B cell (primary cell): ENCODE measurements at regions not wholly inside any gene's neighbourhood (a gene's known extent, or its start where the extent isn't known, plus 50 kb on each side); places are given as distances from the start of the nearest gene placed in this dataset.

Experiments
- ATAC-seq: fragments of 200-7000 bp; cut with Tn5 transposase; one replicate; pipeline ENCODE4 v1.10.0; 2021; ENCODE audit warnings: low read depth, mild to moderate bottlenecking, moderate number of reproducible peaks, moderate library complexity
- CTCF ChIA-PET: fragments of 350-600 bp; sonication (Branson Sonifier 250); formaldehyde crosslinking; loops from one replicate; lab custom pipeline; 2021; ENCODE audit warnings: antibody characterized with exemption, inconsistent platforms; lab: Charles Lee
- POLR2A ChIA-PET: fragments of 350-600 bp; sonication (Branson Sonifier 250); formaldehyde crosslinking; loops from one replicate; lab custom pipeline; 2021; ENCODE audit warnings: antibody characterized with exemption; lab: Charles Lee
- DNase-seq: peaks from one replicate; pipeline ENCODE4 v3.0.0; 2013
- H2AFZ ChIP-seq: 2 replicates; pipeline ENCODE4 v1.6.1; 2012; ENCODE audit warnings: mild to moderate bottlenecking, low read depth, low read length; ENCODE audit not compliant: insufficient read depth, poor library complexity, severe bottlenecking
- H3K27ac ChIP-seq, 2 donors: 1 replicate in 1 of 2; 2 replicates in 1 of 2; pipeline ENCODE4 v1.5.1; 2012 to 2013; ENCODE audit warnings: low read length in 2 of 2, mild to moderate bottlenecking in 2 of 2, moderate library complexity in 1 of 2
- H3K27me3 ChIP-seq, 4 experiments: fragments of 200-600 bp in 1 of 4; sonication (generic) in 1 of 4; replicated peaks in 1 of 4; 1 replicate in 2 of 4; 2 replicates in 2 of 4; pipeline versions ENCODE4 v1.6.1 to v1.7.0; 2013 to 2016; ENCODE audit warnings: low read length in 3 of 4, mild to moderate bottlenecking in 2 of 4, mixed read lengths in 1 of 4, moderate library complexity in 1 of 4; ENCODE audit not compliant: insufficient read depth in 4 of 4, control insufficient read depth in 3 of 4; ENCODE audit errors: control extremely low read depth in 1 of 4
- H3K36me3 ChIP-seq, 2 experiments: replicated peaks in 1 of 2; 1 replicate in 1 of 2; 2 replicates in 1 of 2; pipeline versions ENCODE4 v1.6.1 to v1.7.1; 2013; ENCODE audit warnings: low read length in 1 of 2; ENCODE audit not compliant: insufficient read depth in 2 of 2, control insufficient read depth in 1 of 2; ENCODE audit errors: control extremely low read depth in 1 of 2, extremely low read depth in 1 of 2
- H3K4me1 ChIP-seq, 2 donors: fragments of 200-600 bp in 1 of 2; sonication (generic) in 1 of 2; 1 replicate in 1 of 2; 2 replicates in 1 of 2; pipeline versions ENCODE4 v1.5.1 to v1.6.1; 2013 to 2017; ENCODE audit warnings: low read length in 2 of 2; ENCODE audit not compliant: control insufficient read depth in 2 of 2, insufficient read depth in 2 of 2
- H3K4me2 ChIP-seq: replicated peaks from 2 replicates; pipeline ENCODE3; 2012; ENCODE audit warnings: mild to moderate bottlenecking, low read depth, low read length; ENCODE audit not compliant: poor library complexity, severe bottlenecking
- H3K4me3 ChIP-seq, 5 experiments: fragments of 200-600 bp in 1 of 5; sonication (generic) in 1 of 5; 1 replicate in 3 of 5; 2 replicates in 2 of 5; pipeline versions ENCODE4 v1.5.1 to v1.7.0; 2011 to 2016; ENCODE audit warnings: low read length in 4 of 5, mild to moderate bottlenecking in 4 of 5, low read depth in 2 of 5, control low read depth in 1 of 5, moderate library complexity in 1 of 5; ENCODE audit not compliant: insufficient read depth in 1 of 5; ENCODE audit errors: control extremely low read depth in 1 of 5, extremely low read depth in 1 of 5
- H3K79me2 ChIP-seq: fragments of 200-600 bp; sonication (generic); one replicate; pipeline ENCODE4 v1.6.0; 2016; ENCODE audit warnings: low read length; ENCODE audit not compliant: control insufficient read depth, insufficient read depth
- H3K9ac ChIP-seq: fragments of 200-600 bp; sonication (generic); 2 replicates; pipeline ENCODE4 v1.6.1; 2017; ENCODE audit warnings: mild to moderate bottlenecking, low read length, moderate library complexity
- H3K9me3 ChIP-seq, 3 donors: one replicate each; pipeline versions ENCODE4 v1.6.1 to v1.7.1; 2013; ENCODE audit warnings: low read length in 2 of 3; ENCODE audit not compliant: control insufficient read depth in 2 of 3, insufficient read depth in 1 of 3; ENCODE audit errors: control extremely low read depth in 1 of 3
- H4K20me1 ChIP-seq: 2 replicates; pipeline ENCODE4 v1.6.0; 2012; ENCODE audit warnings: mild to moderate bottlenecking, low read length; ENCODE audit not compliant: insufficient read depth, control insufficient read depth, poor library complexity, severe bottlenecking
- H3K27ac Mint-ChIP-seq: one replicate; pipeline ENCODE4 v1.8.0; 2021; ENCODE audit warnings: mixed read lengths
- H3K27me3 Mint-ChIP-seq: one replicate; pipeline ENCODE4 v1.8.0; 2021; ENCODE audit warnings: mixed read lengths
- H3K4me1 Mint-ChIP-seq: one replicate; pipeline ENCODE4 v1.8.0; 2021; ENCODE audit warnings: mixed read lengths
- H3K4me3 Mint-ChIP-seq: one replicate; pipeline ENCODE4 v1.8.0; 2021; ENCODE audit warnings: mixed read lengths
- H3K9me3 Mint-ChIP-seq: one replicate; pipeline ENCODE4 v1.8.0; 2022; ENCODE audit warnings: mixed read lengths; ENCODE audit not compliant: insufficient read depth
- CTCF ChIP-seq: fragments of 200-600 bp; IDR thresholded peaks from one replicate; pipeline ENCODE4 v1.8.0; 2022; ENCODE audit warnings: antibody characterized with exemption, mild to moderate bottlenecking
- EZH2 ChIP-seq: IDR thresholded peaks from 2 replicates; pipeline ENCODE4 v1.6.1; 2012; ENCODE audit warnings: borderline replicate concordance, low read depth, mild to moderate bottlenecking, moderate library complexity, low read length; ENCODE audit not compliant: insufficient read depth, poor library complexity, severe bottlenecking
- WGBS: methylation state at CpG from one replicate; pipeline ENCODE4 v1.1.5; 2013; ENCODE audit warnings: missing lambda C conversion rate; ENCODE audit not compliant: insufficient coverage; 5-methylcytosine and 5-hydroxymethylcytosine counted together
- intact Hi-C: fragments of 100-400 bp; cut with micrococcal nuclease; formaldehyde crosslinking; loops from one replicate; pipeline ENCODE4 v1.10.0; 2022

- H3K79me2 ChIP-seq: no peaks in the 10 kb centered on the region
- no peak for TF ChIP-seq CTCF
- TF ChIP-seq EZH2: no peak
Observed at GRCh38 chr12:11958221-11959091, 112.3 kb upstream of the BCL2L14 start.

GRCh38 chr12:11959117-11959823, 111.5 kb upstream of the BCL2L14 start:
- ATAC-seq (no peak), DNase-seq (no peak)
- H3K27me3 Mint-ChIP-seq: peaks cover 14% of the 10 kb centered on the region
- no peaks in the 10 kb centered on the region for H3K9me3 Mint-ChIP-seq
- Histone ChIP-seq H3K4me1 (no peaks in the 10 kb centered on the region), H3K36me3 (no peaks in the 10 kb centered on the region), H4K20me1 (no peaks in the 10 kb centered on the region), H3K9ac (no peak overlapping the region), H3K4me2 (no peak overlapping the region), H3K79me2 (no peaks in the 10 kb centered on the region), H2AFZ (no peak overlapping the region), H3K4me3 (no peak overlapping the region), H3K27me3 (peaks cover 0 to 2% (median 0%) of the 10 kb centered on the region in 4 experiments), H3K27ac (no peak overlapping the region), H3K9me3 (peaks cover 0 to 4% (median 0%) of the 10 kb centered on the region in 3 donors)
- CTCF ChIA-PET: no interaction called here
- intact Hi-C loops: no loop called here
- TF ChIP-seq CTCF (no peak), EZH2 (no peak)
- H3K4me1 Mint-ChIP-seq: no peaks in the 10 kb centered on the region
- POLR2A ChIA-PET: no interaction called here
- no peak overlapping the region for H3K27ac Mint-ChIP-seq
- WGBS: 17% methylated on average over 1 of the region's 9 CpGs
- H3K4me3 Mint-ChIP-seq: no peak overlapping the region

More at GRCh38 chr12:11958221-11959091, 112.3 kb upstream of the BCL2L14 start:
- intact Hi-C loops: no loop called here
- Histone ChIP-seq H3K27me3 (peaks cover 0 to 2% (median 0%) of the 10 kb centered on the region in 4 experiments), H3K9me3 (peaks cover 0 to 4% (median 0%) of the 10 kb centered on the region in 3 donors), H3K4me3 (no peak overlapping the region), H4K20me1 (no peaks in the 10 kb centered on the region), H3K4me2 (no peak overlapping the region), H3K4me1 (no peaks in the 10 kb centered on the region), H2AFZ (no peak overlapping the region), H3K27ac (no peak overlapping the region), H3K36me3 (no peaks in the 10 kb centered on the region), H3K9ac (no peak overlapping the region)
- DNase-seq (no peak), ATAC-seq (no peak)
- Mint-ChIP-seq H3K4me3 (no peak overlapping the region), H3K9me3 (no peaks in the 10 kb centered on the region), H3K4me1 (no peaks in the 10 kb centered on the region), H3K27ac (no peak overlapping the region), H3K27me3 (peaks cover 14% of the 10 kb centered on the region)
- CTCF ChIA-PET: interaction anchor here (1.5 kb wide), 1 partner anchor 75 kb away, joined by 4 read pairs; no protein-coding TSS in a partner anchor
- 100% methylated on average over 1 of the region's 9 CpGs for WGBS
- POLR2A ChIA-PET: no interaction called here
